HCT116 (cell line): ENCODE measurements at regions not wholly inside any gene's neighbourhood (a gene's known extent, or its start where the extent isn't known, plus 50 kb on each side); places are given as distances from the start of the nearest gene placed in this dataset.

Experiments
- ATAC-seq: fragments of 200-7000 bp; cut with Tn5 transposase; 2 replicates; pipeline ENCODE4 v1.9.1; 2020; ENCODE audit warnings: mild to moderate bottlenecking, moderate library complexity
- BruUV-seq: library from RNA; stranded (reverse); fragments of 400-500 nt; replicated peaks from 2 replicates; lab custom pipeline; 2021; lab: Mats Ljungman, UMichigan
- CTCF ChIA-PET: fragments of 300-600 bp; sonication (Branson Sonifier 250); formaldehyde crosslinking; loops from one replicate; lab custom pipeline; 2021; ENCODE audit warnings: antibody characterized with exemption; lab: Charles Lee
- POLR2A ChIA-PET: fragments of 300-600, 350-600 bp; sonication (Branson Sonifier 250); formaldehyde crosslinking; loops from one replicate; lab custom pipeline; 2021; ENCODE audit warnings: antibody characterized with exemption; lab: Charles Lee
- RAD21 ChIA-PET, 2 experiments: fragments of 300-600 bp; sonication (Branson Sonifier 250); formaldehyde crosslinking; loops; one replicate each; lab custom pipeline; 2023; ENCODE audit warnings: low total read pairs in 2 of 2; ENCODE audit not compliant: uncharacterized antibody in 2 of 2, unreplicated experiment in 2 of 2, low non-redundant PET in 1 of 2; lab: Charles Lee
- DNase-seq: peaks from one replicate; pipeline ENCODE4 v3.0.0-alpha.2; 2010; ENCODE audit warnings: low read depth, low spot score
- H2AFZ ChIP-seq: fragments of 200-600 bp; shearing (Covaris generic), sonication (generic); 2 replicates; pipeline ENCODE4 v1.6.1; 2017; ENCODE audit warnings: low read depth, mixed run types, mixed read lengths, antibody characterized with exemption, low read length; ENCODE audit not compliant: poor library complexity, severe bottlenecking
- H3K27ac ChIP-seq: 2 replicates; pipeline ENCODE4 v1.5.1; 2012; ENCODE audit warnings: low read depth, low read length
- H3K27me3 ChIP-seq: fragments of 200-600 bp; sonication (generic); 2 replicates; pipeline ENCODE4 v1.6.1; 2016; ENCODE audit warnings: mixed run types, low read length, mixed read lengths; ENCODE audit not compliant: insufficient read depth
- H3K36me3 ChIP-seq, 2 experiments: fragments of 200-500 bp in 1 of 2; fragments of 200-600 bp in 1 of 2; sonication (Bioruptor generic) in 1 of 2; sonication (generic) in 1 of 2; 2 replicates each; pipeline versions ENCODE4 v1.5.1 to v1.6.1; 2014 to 2016; ENCODE audit warnings: low read length in 2 of 2, inconsistent platforms in 1 of 2, mixed read lengths in 1 of 2, mixed run types in 1 of 2; ENCODE audit not compliant: insufficient read depth in 2 of 2, control insufficient read depth in 1 of 2
- H3K4me1 ChIP-seq, 2 experiments: fragments of 200-600 bp in 1 of 2; sonication (generic) in 1 of 2; 2 replicates each; pipeline versions ENCODE4 v1.5.1 to v1.6.1; 2012 to 2017; ENCODE audit warnings: low read length in 2 of 2, inconsistent platforms in 1 of 2, mild to moderate bottlenecking in 1 of 2, mixed read lengths in 1 of 2, mixed run types in 1 of 2, moderate library complexity in 1 of 2; ENCODE audit not compliant: insufficient read depth in 2 of 2, control insufficient read depth in 1 of 2
- H3K4me2 ChIP-seq: fragments of 200-600 bp; sonication (generic); 2 replicates; pipeline ENCODE4 v1.6.1; 2017; ENCODE audit warnings: mixed run types, low read length, mixed read lengths
- H3K4me3 ChIP-seq, 2 experiments: fragments of 200-600 bp in 1 of 2; sonication (generic) in 1 of 2; replicated peaks in 1 of 2; 2 replicates each; pipeline ENCODE4 v1.5.1; 2011 to 2016; ENCODE audit warnings: low read length in 2 of 2, control low read depth in 1 of 2, low read depth in 1 of 2, mild to moderate bottlenecking in 1 of 2, mixed read lengths in 1 of 2, mixed run types in 1 of 2
- H3K79me2 ChIP-seq: fragments of 200-600 bp; sonication (generic); 2 replicates; pipeline ENCODE4 v1.6.1; 2017; ENCODE audit warnings: mild to moderate bottlenecking, mixed run types, low read length, moderate library complexity, mixed read lengths; ENCODE audit not compliant: insufficient read depth
- H3K9ac ChIP-seq: fragments of 200-600 bp; sonication (generic); 2 replicates; pipeline ENCODE4 v1.6.1; 2016; ENCODE audit warnings: low read length, mixed read lengths
- H3K9me2 ChIP-seq: fragments of 200-600 bp; sonication (generic), shearing (Covaris generic); 2 replicates; pipeline ENCODE4 v1.6.1; 2017; ENCODE audit warnings: mixed run types, mild to moderate bottlenecking, moderate library complexity; ENCODE audit not compliant: insufficient read depth
- H3K9me3 ChIP-seq, 2 experiments: fragments of 200-500 bp in 1 of 2; fragments of 200-600 bp in 1 of 2; sonication (Bioruptor generic) in 1 of 2; sonication (generic) in 1 of 2; 2 replicates each; pipeline ENCODE4 v1.6.1; 2014 to 2017; ENCODE audit warnings: low read length in 2 of 2, mixed read lengths in 2 of 2, inconsistent platforms in 1 of 2, low read depth in 1 of 2, mild to moderate bottlenecking in 1 of 2, mixed run types in 1 of 2, moderate library complexity in 1 of 2; ENCODE audit not compliant: control insufficient read depth in 1 of 2, insufficient read depth in 1 of 2
- H4K20me1 ChIP-seq: fragments of 200-600 bp; sonication (generic), shearing (Covaris generic); 2 replicates; pipeline ENCODE4 v1.6.1; 2017; ENCODE audit warnings: mixed run types, mild to moderate bottlenecking, moderate library complexity; ENCODE audit not compliant: insufficient read depth
- ATF3 ChIP-seq: IDR thresholded peaks from 2 replicates; pipeline ENCODE4 v1.6.1; 2012
- CBX3 ChIP-seq: IDR thresholded peaks from 2 replicates; pipeline ENCODE4 v1.6.1; 2012; ENCODE audit warnings: low read depth
- CEBPB ChIP-seq: IDR thresholded peaks from 2 replicates; pipeline ENCODE4 v1.6.1; 2012; ENCODE audit warnings: low read depth
- CTCF ChIP-seq, 3 experiments: fragments of 200-600 bp in 1 of 3; sonication (generic) in 1 of 3; IDR thresholded peaks in 2 of 3; conservative IDR thresholded peaks in 1 of 3; 2 replicates each; pipeline ENCODE4 v1.5.1; 2012 to 2017; ENCODE audit warnings: low read depth in 2 of 3, low read length in 2 of 3, antibody characterized with exemption in 1 of 3, borderline replicate concordance in 1 of 3, control low read depth in 1 of 3, mild to moderate bottlenecking in 1 of 3, mixed read lengths in 1 of 3, mixed run types in 1 of 3, moderate library complexity in 1 of 3; ENCODE audit not compliant: insufficient read depth in 1 of 3
- EGR1 ChIP-seq: IDR thresholded peaks from 2 replicates; pipeline ENCODE4 v1.6.1; 2012; ENCODE audit warnings: low read depth
- ELF1 ChIP-seq: IDR thresholded peaks from 2 replicates; pipeline ENCODE4 v1.6.1; 2012; ENCODE audit warnings: low read depth, borderline replicate concordance
- EZH2phosphoT487 ChIP-seq: fragments of 200-600 bp; IDR thresholded peaks from 2 replicates; pipeline ENCODE4 v1.6.1; 2018; ENCODE audit warnings: antibody characterized with exemption, borderline replicate concordance
- FOSL1 ChIP-seq: IDR thresholded peaks from 2 replicates; pipeline ENCODE4 v1.6.1; 2012; ENCODE audit warnings: low read depth
- JUND ChIP-seq: IDR thresholded peaks from 2 replicates; pipeline ENCODE4 v1.6.1; 2012
- MAX ChIP-seq: IDR thresholded peaks from 2 replicates; pipeline ENCODE4 v1.6.1; 2012
- POLR2A ChIP-seq: IDR thresholded peaks from 2 replicates; pipeline ENCODE4 v1.7.0; 2011; ENCODE audit warnings: borderline replicate concordance; ENCODE audit not compliant: insufficient read depth, insufficient read length; ENCODE audit errors: extremely low read depth
- RAD21 ChIP-seq: IDR thresholded peaks from 2 replicates; pipeline ENCODE4 v1.6.1; 2012; ENCODE audit warnings: low read depth, mild to moderate bottlenecking
- SIN3A ChIP-seq: IDR thresholded peaks from 2 replicates; pipeline ENCODE4 v1.6.1; 2012; ENCODE audit warnings: low read depth
- SRF ChIP-seq: IDR thresholded peaks from 2 replicates; pipeline ENCODE4 v1.6.1; 2012; ENCODE audit warnings: low read depth
- ZFX ChIP-seq: fragments of 450-650 bp; IDR thresholded peaks from 2 replicates; pipeline ENCODE4 v1.6.1; 2017
- ZNF274 ChIP-seq: fragments of 200-500 bp; sonication (Bioruptor generic); IDR thresholded peaks from 2 replicates; pipeline ENCODE4 v1.6.1; 2014; ENCODE audit warnings: mild to moderate bottlenecking, low read depth, low read length, inconsistent platforms
- intact Hi-C: fragments of 100-400 bp; cut with micrococcal nuclease; formaldehyde crosslinking; loops from 2 replicates; pipeline ENCODE4 v1.10.0; 2022
- TF ChIP-seq, protein P1 (sequence below): IDR thresholded peaks from 2 replicates; pipeline ENCODE4 v1.6.1; 2012; ENCODE audit warnings: low read depth
- TF ChIP-seq, protein P2 (sequence below): IDR thresholded peaks from 2 replicates; pipeline ENCODE4 v1.6.1; 2011; ENCODE audit warnings: mild to moderate bottlenecking, low read length, moderate library complexity; ENCODE audit not compliant: insufficient replicate concordance; ENCODE audit errors: extremely low read depth

GRCh38 chr6:122109075-122109474 lies 290.4 kb upstream of the HSF2 start:
- Histone ChIP-seq H3K9ac (no peak overlapping the region), H3K36me3 (no peaks in the 10 kb centered on the region), H3K4me1 (no peaks in the 10 kb centered on the region), H3K27me3 (no peaks in the 10 kb centered on the region), H3K4me2 (no peak overlapping the region), H3K4me3 (no peak overlapping the region), H2AFZ (no peak overlapping the region), H3K27ac (no peak overlapping the region), H3K9me2 (no peaks in the 10 kb centered on the region), H3K79me2 (no peaks in the 10 kb centered on the region), H4K20me1 (no peaks in the 10 kb centered on the region), H3K9me3 (no peaks in the 10 kb centered on the region)
- CTCF ChIA-PET, result no interaction called here
- DNase-seq (no peak), ATAC-seq (no peak)
- intact Hi-C loops, result no loop called here
- RAD21 ChIA-PET, result no interaction called here
- POLR2A ChIA-PET, result no interaction called here
- TF ChIP-seq CTCF (IDR thresholded peaks at IDR 0.05 in 2 of 3, conservative IDR thresholded peaks at IDR 0.05 in 1 of 3; ENCODE audit: borderline replicate concordance in 1 of 3, insufficient read depth in 1 of 3, low read depth in 2 of 3, low read length in 2 of 3), result no peak
- TF ChIP-seq ATF3, result no peak
- no peak for TF ChIP-seq SRF
- TF ChIP-seq JUND, result no peak
- no peak for TF ChIP-seq POLR2A
- TF ChIP-seq ELF1, result no peak
- no peak for TF ChIP-seq SIN3A
- no peak for TF ChIP-seq RAD21
- TF ChIP-seq EGR1, result no peak
- no peak for TF ChIP-seq ZFX
- no peak for TF ChIP-seq MAX
- no peak for TF ChIP-seq CBX3
- no peak for TF ChIP-seq EZH2phosphoT487
- TF ChIP-seq ZNF274, result no peak
- TF ChIP-seq, protein P1, sequence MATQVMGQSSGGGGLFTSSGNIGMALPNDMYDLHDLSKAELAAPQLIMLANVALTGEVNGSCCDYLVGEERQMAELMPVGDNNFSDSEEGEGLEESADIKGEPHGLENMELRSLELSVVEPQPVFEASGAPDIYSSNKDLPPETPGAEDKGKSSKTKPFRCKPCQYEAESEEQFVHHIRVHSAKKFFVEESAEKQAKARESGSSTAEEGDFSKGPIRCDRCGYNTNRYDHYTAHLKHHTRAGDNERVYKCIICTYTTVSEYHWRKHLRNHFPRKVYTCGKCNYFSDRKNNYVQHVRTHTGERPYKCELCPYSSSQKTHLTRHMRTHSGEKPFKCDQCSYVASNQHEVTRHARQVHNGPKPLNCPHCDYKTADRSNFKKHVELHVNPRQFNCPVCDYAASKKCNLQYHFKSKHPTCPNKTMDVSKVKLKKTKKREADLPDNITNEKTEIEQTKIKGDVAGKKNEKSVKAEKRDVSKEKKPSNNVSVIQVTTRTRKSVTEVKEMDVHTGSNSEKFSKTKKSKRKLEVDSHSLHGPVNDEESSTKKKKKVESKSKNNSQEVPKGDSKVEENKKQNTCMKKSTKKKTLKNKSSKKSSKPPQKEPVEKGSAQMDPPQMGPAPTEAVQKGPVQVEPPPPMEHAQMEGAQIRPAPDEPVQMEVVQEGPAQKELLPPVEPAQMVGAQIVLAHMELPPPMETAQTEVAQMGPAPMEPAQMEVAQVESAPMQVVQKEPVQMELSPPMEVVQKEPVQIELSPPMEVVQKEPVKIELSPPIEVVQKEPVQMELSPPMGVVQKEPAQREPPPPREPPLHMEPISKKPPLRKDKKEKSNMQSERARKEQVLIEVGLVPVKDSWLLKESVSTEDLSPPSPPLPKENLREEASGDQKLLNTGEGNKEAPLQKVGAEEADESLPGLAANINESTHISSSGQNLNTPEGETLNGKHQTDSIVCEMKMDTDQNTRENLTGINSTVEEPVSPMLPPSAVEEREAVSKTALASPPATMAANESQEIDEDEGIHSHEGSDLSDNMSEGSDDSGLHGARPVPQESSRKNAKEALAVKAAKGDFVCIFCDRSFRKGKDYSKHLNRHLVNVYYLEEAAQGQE, result no peak
- TF ChIP-seq, protein P2, sequence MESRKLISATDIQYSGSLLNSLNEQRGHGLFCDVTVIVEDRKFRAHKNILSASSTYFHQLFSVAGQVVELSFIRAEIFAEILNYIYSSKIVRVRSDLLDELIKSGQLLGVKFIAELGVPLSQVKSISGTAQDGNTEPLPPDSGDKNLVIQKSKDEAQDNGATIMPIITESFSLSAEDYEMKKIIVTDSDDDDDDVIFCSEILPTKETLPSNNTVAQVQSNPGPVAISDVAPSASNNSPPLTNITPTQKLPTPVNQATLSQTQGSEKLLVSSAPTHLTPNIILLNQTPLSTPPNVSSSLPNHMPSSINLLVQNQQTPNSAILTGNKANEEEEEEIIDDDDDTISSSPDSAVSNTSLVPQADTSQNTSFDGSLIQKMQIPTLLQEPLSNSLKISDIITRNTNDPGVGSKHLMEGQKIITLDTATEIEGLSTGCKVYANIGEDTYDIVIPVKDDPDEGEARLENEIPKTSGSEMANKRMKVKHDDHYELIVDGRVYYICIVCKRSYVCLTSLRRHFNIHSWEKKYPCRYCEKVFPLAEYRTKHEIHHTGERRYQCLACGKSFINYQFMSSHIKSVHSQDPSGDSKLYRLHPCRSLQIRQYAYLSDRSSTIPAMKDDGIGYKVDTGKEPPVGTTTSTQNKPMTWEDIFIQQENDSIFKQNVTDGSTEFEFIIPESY, result no peak
- TF ChIP-seq CEBPB, result no peak
- TF ChIP-seq FOSL1, result no peak
- TF ChIP-seq, all 23 proteins: peak for 0
- BruUV-seq, result no TSS peak
